ENCODE measurements at regions not wholly inside any gene's neighbourhood (a gene's known extent, or its start where the extent isn't known, plus 50 kb on each side); places are given as distances from the start of the nearest gene placed in this dataset.

DNA sequence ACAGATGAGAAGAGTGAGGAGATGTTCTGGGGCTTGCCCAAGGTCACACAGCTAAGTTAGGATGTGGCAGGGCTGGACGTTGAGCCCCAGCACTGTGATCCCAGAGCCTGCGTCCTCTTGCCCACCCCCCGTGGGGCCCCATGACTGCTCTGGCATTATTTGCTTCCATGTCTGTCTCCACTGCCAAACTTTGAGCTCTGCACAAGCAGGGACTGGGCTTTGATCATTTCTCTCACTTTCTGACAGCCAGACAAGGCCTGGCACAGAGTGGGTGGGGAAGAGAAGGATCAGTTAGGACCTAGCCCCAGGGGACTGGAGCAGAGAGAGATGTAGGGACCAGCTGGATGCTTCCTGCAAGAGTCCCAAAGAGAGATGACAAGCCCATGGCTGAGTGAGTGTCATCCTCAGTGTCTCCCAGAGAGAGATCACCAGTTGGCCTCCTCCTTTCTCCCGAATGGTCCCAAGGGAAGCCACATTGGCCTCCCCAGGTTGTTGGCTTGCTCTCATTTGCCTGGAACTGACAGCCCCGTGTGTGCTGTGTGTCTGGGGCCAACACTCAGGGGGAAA is 126.7 kb upstream of the PWP1 start:
- Histone ChIP-seq H2BK12ac (ENCODE audit: low read depth, low read length) (no peak overlapping the region), H4K20me1 (replicated peaks in 1 of 2; ENCODE audit: control insufficient read depth in 1 of 2, insufficient read depth in 2 of 2, low read length in 2 of 2) (no peaks in the 10 kb centered on the region), H3K18ac (ENCODE audit: extremely low read depth, low read length) (no peak overlapping the region), H3K9ac (replicated peaks in 1 of 4; ENCODE audit: extremely low read depth in 1 of 4, low read depth in 3 of 4, low read length in 3 of 4) (no peak overlapping the region), H2BK20ac (ENCODE audit: low read length) (no peak overlapping the region), H2BK15ac (ENCODE audit: low read length) (no peak overlapping the region), H3K9me3 (ENCODE audit: insufficient read depth in 2 of 2, low read depth in 1 of 2, low read length in 1 of 2) (0 out of 4 replicates have a peak, but pooled peaks cover 2 to 3% of the 10 kb centered on the region in 2 experiments), H3K36me3 (ENCODE audit: control insufficient read depth in 2 of 4, insufficient read depth in 4 of 4, low read length in 3 of 4) (no peaks in the 10 kb centered on the region), H4K5ac (ENCODE audit: insufficient read length, low read depth, low read length) (no peak overlapping the region), H2BK5ac (ENCODE audit: low read depth, low read length) (peak overlapping the region; percentile 26), H3K23ac (ENCODE audit: insufficient read length) (no peak overlapping the region), H2BK120ac (replicated peaks; ENCODE audit: low read depth, low read length) (no peak overlapping the region), H2AFZ (ENCODE audit: low read length) (no peak overlapping the region), H4K8ac (ENCODE audit: extremely low read depth, insufficient read depth, low read length) (no peak overlapping the region), H3K4me2 (ENCODE audit: insufficient read depth in 1 of 2, low read depth in 2 of 2, low read length in 2 of 2) (no peak overlapping the region), H3K4ac (replicated peaks; ENCODE audit: insufficient read length, low read depth, low read length) (no peak overlapping the region), H4K91ac (replicated peaks; ENCODE audit: insufficient read length, low read length) (no peak overlapping the region), H3K27ac (ENCODE audit: low read depth, low read length) (no peak overlapping the region), H3K4me3 (ENCODE audit: extremely low read depth in 1 of 4, insufficient read depth in 2 of 4, low read depth in 3 of 4, low read length in 4 of 4) (no peak overlapping the region), H2AK5ac (ENCODE audit: low read depth, low read length) (no peak overlapping the region; the same call in 1 of the 2 replicates), H3K56ac (replicated peaks; ENCODE audit: insufficient read length, low read depth, low read length) (no peak overlapping the region), H3K4me1 (replicated peaks in 1 of 4; ENCODE audit: control insufficient read depth in 3 of 4, insufficient read depth in 4 of 4, low read length in 3 of 4) (peaks cover 0 to 6% (median 2%) of the 10 kb centered on the region in 4 experiments; a peak in 3 of 7 replicates), H3K79me1 (ENCODE audit: low read depth, low read length) (no peaks in the 10 kb centered on the region; the same call in 1 of the 2 replicates), H3K23me2 (ENCODE audit: low read depth, low read length) (no peaks in the 10 kb centered on the region), H3K27me3 (replicated peaks in 1 of 4; ENCODE audit: control insufficient read depth in 3 of 4, extremely low read depth in 1 of 4, insufficient read depth in 3 of 4, low read length in 3 of 4) (no peaks in the 10 kb centered on the region), H3K14ac (ENCODE audit: insufficient read length) (no peak overlapping the region), H3K79me2 (ENCODE audit: control insufficient read depth in 1 of 2, insufficient read depth in 2 of 2, low read length in 2 of 2) (no peaks in the 10 kb centered on the region)
- no peak for DNase-seq (ENCODE audit: low read depth in 1 of 2, low spot score in 2 of 2)
- FAIRE-seq: no peak
- ChIA-PET POLR2A (ENCODE audit: partially characterized antibody) (interaction anchor here (0.8 kb wide), 1 partner anchor 603 kb away, joined by 3 read pairs; no protein-coding TSS in a partner anchor), CTCF (ENCODE audit: partially characterized antibody) (interaction anchor here (0.7 to 3.3 kb wide), 15 partner anchors 9 to 455 kb away, joined by 3 to 18 read pairs (median 3); no protein-coding TSS in a partner anchor)
- WGBS, 2 experiments (ENCODE audit: extremely low coverage in 1 of 2, insufficient coverage in 1 of 2, insufficient read length in 1 of 2, insufficient replicate concordance in 2 of 2, low coverage in 1 of 2, low lambda C conversion rate in 2 of 2, missing lambda C conversion rate in 1 of 2): 86% methylated on average over 5 of the region's 5 CpGs; no CpG with 5 or more reads in 1 of the 2 experiments
- TF ChIP-seq NANOG (IDR thresholded peaks at IDR 0.05; ENCODE audit: insufficient read depth, low read depth, low read length, poor library complexity, severe bottlenecking) (no peak), POU5F1 (IDR thresholded peaks at IDR 0.05; ENCODE audit: low read depth, low read length) (no peak), TAF7 (optimal IDR thresholded peaks at IDR 0.05; ENCODE audit: borderline replicate concordance, low read depth, low read length) (no peak), RAD21 (IDR thresholded peaks at IDR 0.05 in 1 of 2, conservative IDR thresholded peaks at IDR 0.05 in 1 of 2; ENCODE audit: low read depth in 2 of 2, low read length in 2 of 2) (no peak), KDM1A (IDR thresholded peaks at IDR 0.05; ENCODE audit: borderline replicate concordance, low read length) (no peak), CBX8 (IDR thresholded peaks at IDR 0.05; ENCODE audit: borderline replicate concordance, low read depth, low read length) (no peak)

All from H1 (cell line).